Activated naive CD4-positive, alpha-beta T cell treated with anti-CD3 and anti-CD28 coated beads, Interleukin-2, amount 50 U/mL, for 72 hours (primary cell): ENCODE measurements at regions not wholly inside any gene's neighbourhood (a gene's known extent, or its start where the extent isn't known, plus 50 kb on each side); places are given as distances from the start of the nearest gene placed in this dataset.

Source experiments
- ATAC-seq, 2 donors: fragments of 150-1000 bp; cut with Tn5 transposase; 2 replicates each; pipeline ENCODE4 v1.10.0; 2021; ENCODE audit warnings: mild to moderate bottlenecking in 2 of 2, moderate library complexity in 2 of 2
- DNase-seq, 2 donors: peaks; one replicate each; pipeline ENCODE4 v3.0.0; 2021 to 2022; ENCODE audit warnings: low spot score in 2 of 2
- H3K27ac Mint-ChIP-seq, 2 donors: one replicate each; pipeline ENCODE4 v1.8.0; 2022; ENCODE audit warnings: mild to moderate bottlenecking in 2 of 2, mixed read lengths in 2 of 2
- H3K36me3 Mint-ChIP-seq, 2 donors: one replicate each; pipeline ENCODE4 v1.8.0; 2022; ENCODE audit warnings: mixed read lengths in 2 of 2
- H3K9me3 Mint-ChIP-seq, 2 donors: one replicate each; pipeline ENCODE4 v1.8.0; 2022; ENCODE audit warnings: mixed read lengths in 2 of 2

- DNase-seq (no peak), ATAC-seq (no peak)
- H3K27ac Mint-ChIP-seq = no peak overlapping the region
- peaks cover 17 to 26% of the 10 kb centered on the region in 2 donors for H3K9me3 Mint-ChIP-seq
- H3K36me3 Mint-ChIP-seq = peaks cover 0 to 21% of the 10 kb centered on the region in 2 donors
Observed at GRCh38 chr9:118732998-118733397, 636.2 kb downstream of the BRINP1 start.

GRCh38 chr9:118734696-118735095 is 634.5 kb downstream of the BRINP1 start:
- H3K36me3 Mint-ChIP-seq = peaks cover 0 to 21% of the 10 kb centered on the region in 2 donors
- H3K9me3 Mint-ChIP-seq = peaks cover 23 to 26% of the 10 kb centered on the region in 2 donors
- H3K27ac Mint-ChIP-seq = no peak overlapping the region
- ATAC-seq (no peak), DNase-seq (no peak)

DNA sequence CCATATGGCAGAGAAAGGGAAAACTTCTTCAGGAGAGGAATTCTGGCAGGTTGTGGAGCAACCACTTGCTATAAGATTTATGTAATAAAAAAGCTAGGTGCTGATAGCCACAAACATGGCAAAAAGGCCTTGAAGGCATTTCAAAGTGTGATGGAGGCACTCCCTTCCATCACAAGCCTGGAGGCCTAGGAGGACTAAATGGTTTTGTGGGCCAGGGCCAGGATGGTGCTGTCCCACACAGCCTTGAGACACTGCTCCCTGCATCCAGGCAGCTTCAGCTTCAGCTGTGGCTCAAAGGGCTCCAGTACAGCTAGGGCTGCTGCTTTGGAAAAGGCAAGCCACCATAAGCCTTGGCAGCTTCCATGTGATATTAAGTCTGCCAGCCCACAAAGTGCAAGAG is 632.8 kb downstream of the BRINP1 start:
- H3K9me3 Mint-ChIP-seq = peaks cover 31% of the 10 kb centered on the region in 2 donors
- ATAC-seq = no peak
- peaks cover 0 to 21% of the 10 kb centered on the region in 2 donors for H3K36me3 Mint-ChIP-seq
- H3K27ac Mint-ChIP-seq = no peak overlapping the region
- no peak for DNase-seq

- Mint-ChIP-seq H3K36me3 (peaks cover 0 to 19% of the 10 kb centered on the region in 2 donors), H3K9me3 (peaks cover 4 to 30% of the 10 kb centered on the region in 2 donors), H3K27ac (no peak overlapping the region)
- ATAC-seq (no peak), DNase-seq (no peak)
Observed at GRCh38 chr9:118751077-118751847, 618.0 kb downstream of the BRINP1 start.

DNA sequence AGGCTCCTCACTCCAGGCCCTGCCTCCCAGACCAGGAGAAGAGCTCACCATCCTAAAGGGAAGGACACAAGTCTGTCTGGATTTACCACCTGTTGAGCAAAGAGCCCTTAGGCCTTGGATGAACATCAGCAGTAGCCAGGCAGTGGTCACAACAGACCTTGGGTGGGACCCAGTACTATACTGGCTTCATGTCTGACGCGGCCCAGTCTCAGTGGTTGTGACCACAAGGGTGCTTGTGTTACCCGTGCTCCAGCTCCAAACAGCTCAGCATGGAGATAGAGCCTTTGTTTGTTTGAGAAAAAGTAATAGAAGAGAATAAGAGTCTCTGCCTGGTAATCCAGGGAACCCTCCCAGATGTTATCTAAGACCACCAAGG is 617.4 kb downstream of the BRINP1 start:
- Mint-ChIP-seq H3K9me3 (peaks cover 4 to 31% of the 10 kb centered on the region in 2 donors), H3K27ac (no peak overlapping the region), H3K36me3 (peaks cover 0 to 19% of the 10 kb centered on the region in 2 donors)
- DNase-seq (no peak), ATAC-seq (no peak)

DNA sequence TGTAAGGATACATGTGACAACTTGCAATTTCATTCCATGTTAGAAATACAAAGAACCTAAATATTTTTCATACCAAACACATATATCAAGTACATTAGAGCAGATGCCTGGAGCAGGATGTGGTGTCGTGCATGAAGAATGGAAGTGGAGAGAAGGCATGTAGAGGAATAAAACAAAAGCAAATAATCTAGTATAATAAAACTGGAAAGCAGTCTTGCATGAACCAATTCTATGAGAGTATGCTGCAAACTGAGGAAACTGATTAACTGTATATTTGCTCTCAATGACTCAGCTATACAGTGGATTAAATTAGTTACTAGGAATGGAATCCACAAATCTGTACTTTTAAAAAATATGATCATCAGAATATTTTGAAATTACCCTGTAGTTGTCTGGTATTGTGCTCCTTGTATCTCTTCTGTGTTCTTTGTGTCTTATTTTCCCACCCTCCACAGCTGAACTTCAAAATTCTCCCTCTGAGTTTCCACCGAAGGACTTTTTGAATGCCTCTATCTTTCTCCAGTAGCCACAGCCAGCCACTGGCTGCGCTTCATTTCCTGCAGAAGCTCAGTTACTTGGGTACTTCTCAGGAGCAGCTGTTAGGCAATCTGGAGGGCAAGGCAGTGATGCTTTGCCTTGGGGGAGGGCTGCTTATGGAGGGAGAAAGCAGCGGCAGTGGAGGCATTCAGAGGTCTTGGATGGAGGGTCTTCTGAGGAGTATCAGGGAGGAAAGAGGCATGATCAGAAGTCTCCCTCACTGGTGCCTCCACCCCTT is 608.0 kb downstream of the BRINP1 start:
- H3K9me3 Mint-ChIP-seq = peaks cover 12 to 19% of the 10 kb centered on the region in 2 donors
- H3K27ac Mint-ChIP-seq = no peak overlapping the region
- ATAC-seq (no peak), DNase-seq (no peak)
- H3K36me3 Mint-ChIP-seq = no peaks in the 10 kb centered on the region

DNA sequence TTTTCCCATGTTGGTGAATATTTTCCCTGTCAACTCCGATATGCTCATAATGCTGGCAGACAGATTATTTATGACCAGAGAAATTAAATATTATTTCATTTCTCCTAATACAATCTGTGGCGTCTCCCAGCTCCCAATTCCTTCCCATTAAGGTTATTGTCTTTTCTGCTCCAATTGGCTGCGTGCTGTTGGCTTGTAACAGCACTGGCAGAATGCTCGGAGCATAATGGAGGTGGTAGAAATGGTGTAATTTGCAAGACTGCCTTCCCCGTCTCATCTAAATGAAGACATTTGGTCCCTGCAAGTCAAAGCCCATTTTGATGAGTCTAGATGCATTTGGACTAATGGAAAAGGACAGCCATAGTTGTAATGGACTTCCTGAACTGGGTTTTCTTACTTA is 601.7 kb downstream of the BRINP1 start:
- peaks cover 5 to 19% of the 10 kb centered on the region in 2 donors for H3K9me3 Mint-ChIP-seq
- ATAC-seq (no peak), DNase-seq (no peak)
- H3K36me3 Mint-ChIP-seq = no peaks in the 10 kb centered on the region
- no peak overlapping the region for H3K27ac Mint-ChIP-seq

DNA sequence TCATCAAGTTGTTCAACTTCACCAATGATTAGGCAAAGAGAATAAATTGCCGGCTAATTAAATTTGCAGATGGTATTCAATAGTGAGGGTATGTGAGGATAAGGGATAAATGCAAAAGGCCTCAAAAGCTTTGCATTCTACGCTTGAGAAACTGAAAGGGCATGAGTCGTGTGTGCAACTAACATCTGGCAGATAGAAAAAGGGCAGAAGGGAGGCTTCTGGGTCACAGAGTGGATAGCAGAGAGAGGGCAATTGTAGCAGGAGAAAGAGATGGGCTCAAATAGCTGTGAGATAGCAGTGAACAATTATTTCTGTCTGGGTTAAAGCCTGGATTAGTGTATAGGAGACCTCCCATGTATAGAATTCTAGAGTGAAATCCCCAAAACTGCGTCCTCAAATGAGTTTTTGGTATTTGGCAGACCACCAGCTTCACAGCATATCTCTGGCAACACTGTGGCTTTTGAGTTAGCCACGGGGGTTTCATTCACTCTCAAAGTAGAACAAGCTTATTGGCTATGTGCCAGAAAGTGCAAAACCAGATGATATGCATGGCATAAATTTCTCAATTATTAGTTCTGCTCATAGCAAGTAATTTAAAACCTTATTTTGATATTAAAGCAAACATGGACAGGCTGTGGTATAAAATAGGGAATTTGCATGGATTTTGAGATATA is 586.3 kb downstream of the BRINP1 start:
- Mint-ChIP-seq H3K9me3 (peaks cover 9 to 21% of the 10 kb centered on the region in 2 donors), H3K27ac (no peak overlapping the region), H3K36me3 (no peaks in the 10 kb centered on the region)
- DNase-seq = no peak
- ATAC-seq = no peak

GRCh38 chr9:118784033-118784432 is 585.2 kb downstream of the BRINP1 start:
- Mint-ChIP-seq H3K9me3 (peaks cover 9 to 18% of the 10 kb centered on the region in 2 donors), H3K36me3 (no peaks in the 10 kb centered on the region), H3K27ac (no peak overlapping the region)
- DNase-seq (no peak), ATAC-seq (no peak)

- H3K9me3 Mint-ChIP-seq = peaks cover 9 to 13% of the 10 kb centered on the region in 2 donors
- ATAC-seq (no peak), DNase-seq (no peak)
- H3K36me3 Mint-ChIP-seq = no peaks in the 10 kb centered on the region
- no peak overlapping the region for H3K27ac Mint-ChIP-seq
Observed at GRCh38 chr9:118785456-118785855, 583.8 kb downstream of the BRINP1 start.

- H3K36me3 Mint-ChIP-seq = no peaks in the 10 kb centered on the region
- DNase-seq (no peak), ATAC-seq (no peak)
- H3K27ac Mint-ChIP-seq = no peak overlapping the region
- peaks cover 9 to 13% of the 10 kb centered on the region in 2 donors for H3K9me3 Mint-ChIP-seq
Observed at GRCh38 chr9:118786877-118787276, 582.4 kb downstream of the BRINP1 start.

- no peaks in the 10 kb centered on the region for H3K36me3 Mint-ChIP-seq
- DNase-seq = no peak
- H3K27ac Mint-ChIP-seq = no peak overlapping the region
- no peak for ATAC-seq
- H3K9me3 Mint-ChIP-seq = peaks cover 18% of the 10 kb centered on the region in 2 donors
Observed at GRCh38 chr9:118809160-118809625, 560.0 kb downstream of the BRINP1 start.

DNA sequence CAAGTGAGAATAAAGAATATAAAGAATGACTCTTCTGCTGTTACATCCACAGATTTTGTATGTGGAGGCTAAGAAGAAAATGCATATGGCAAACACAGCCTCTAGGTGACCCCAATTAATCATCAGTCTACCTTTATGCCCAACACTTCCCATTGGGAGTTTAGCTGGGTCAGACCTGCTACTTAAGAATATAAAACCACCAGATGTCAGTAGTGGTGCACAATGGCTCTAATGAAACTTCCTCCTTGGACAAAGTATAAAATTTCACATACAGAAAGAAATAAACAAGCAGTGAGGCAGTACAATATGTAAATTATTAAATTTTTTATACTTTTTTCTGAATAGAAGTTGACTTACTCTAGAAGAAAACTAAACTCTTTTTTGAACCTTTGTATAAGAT is 539.9 kb downstream of the BRINP1 start:
- no peak for DNase-seq
- ATAC-seq = no peak
- Mint-ChIP-seq H3K36me3 (no peaks in the 10 kb centered on the region), H3K9me3 (peaks cover 0 to 19% of the 10 kb centered on the region in 2 donors), H3K27ac (no peak overlapping the region)

DNA sequence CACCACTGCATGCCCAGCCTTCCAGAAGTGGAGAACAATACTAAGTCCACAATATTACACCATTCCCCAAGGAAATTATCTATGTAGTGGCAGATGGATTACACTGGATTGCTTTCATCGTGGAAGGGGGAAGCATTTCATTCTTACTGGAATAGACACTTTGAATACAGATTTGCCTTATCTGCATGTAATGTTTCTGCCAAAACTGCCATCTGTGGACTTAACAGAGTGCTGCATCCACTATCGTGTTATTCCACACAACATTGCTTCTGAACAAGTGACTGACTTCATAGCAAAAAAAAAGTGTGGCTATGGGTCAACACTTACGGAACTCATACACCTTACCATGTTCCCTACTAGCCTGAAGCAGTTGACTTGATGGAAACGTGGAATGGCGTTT is 536.9 kb downstream of the BRINP1 start:
- peaks cover 6 to 24% of the 10 kb centered on the region in 2 donors for H3K9me3 Mint-ChIP-seq
- DNase-seq (no peak), ATAC-seq (no peak)
- no peaks in the 10 kb centered on the region for H3K36me3 Mint-ChIP-seq
- no peak overlapping the region for H3K27ac Mint-ChIP-seq

GRCh38 chr9:118836891-118837290 is 532.3 kb downstream of the BRINP1 start:
- no peaks in the 10 kb centered on the region for H3K36me3 Mint-ChIP-seq
- H3K9me3 Mint-ChIP-seq = peaks cover 9 to 10% of the 10 kb centered on the region in 2 donors
- no peak for DNase-seq
- ATAC-seq = no peak
- no peak overlapping the region for H3K27ac Mint-ChIP-seq

- no peaks in the 10 kb centered on the region for H3K36me3 Mint-ChIP-seq
- H3K27ac Mint-ChIP-seq = no peak overlapping the region
- ATAC-seq (no peak), DNase-seq (no peak)
- H3K9me3 Mint-ChIP-seq = peaks cover 3 to 6% of the 10 kb centered on the region in 2 donors
Observed at GRCh38 chr9:118871531-118871930, 497.7 kb downstream of the BRINP1 start.

- Mint-ChIP-seq H3K9me3 (peaks cover 16 to 20% of the 10 kb centered on the region in 2 donors), H3K36me3 (no peaks in the 10 kb centered on the region), H3K27ac (no peak overlapping the region)
- no peak for DNase-seq
- ATAC-seq = no peak
Observed at GRCh38 chr9:118882684-118883083, 486.6 kb downstream of the BRINP1 start.
